Stomach smooth muscle (tissue), 2 donors: ENCODE measurements at regions not wholly inside any gene's neighbourhood (a gene's known extent, or its start where the extent isn't known, plus 50 kb on each side); places are given as distances from the start of the nearest gene placed in this dataset.
A peak's percentile ranks its signal among the peaks of the same experiment; 100 is the strongest.

Experiments
- H3K27ac ChIP-seq: one replicate; pipeline ENCODE4 v1.7.0; 2013; ENCODE audit warnings: mild to moderate bottlenecking, low read length, inconsistent platforms
- H3K27me3 ChIP-seq, 2 donors: one replicate each; pipeline ENCODE4 v1.7.0; 2013; ENCODE audit warnings: low read length in 2 of 2; ENCODE audit not compliant: insufficient read depth in 2 of 2, control insufficient read depth in 1 of 2
- H3K36me3 ChIP-seq, 2 donors: one replicate each; pipeline ENCODE4 v1.7.0; 2013; ENCODE audit warnings: low read length in 2 of 2; ENCODE audit not compliant: control insufficient read depth in 2 of 2, insufficient read depth in 2 of 2
- H3K4me1 ChIP-seq: one replicate; pipeline ENCODE4 v1.7.0; 2013; ENCODE audit warnings: low read length; ENCODE audit not compliant: control insufficient read depth, insufficient read depth
- H3K4me3 ChIP-seq, 2 donors: one replicate each; pipeline ENCODE4 v1.7.0; 2013; ENCODE audit warnings: low read length in 2 of 2
- H3K9ac ChIP-seq, 2 donors: one replicate each; pipeline ENCODE4 v1.7.0; 2013; ENCODE audit warnings: low read length in 2 of 2, mild to moderate bottlenecking in 1 of 2
- H3K9me3 ChIP-seq, 2 donors: one replicate each; pipeline ENCODE4 v1.7.0; 2013; ENCODE audit warnings: low read length in 2 of 2; ENCODE audit not compliant: control insufficient read depth in 2 of 2
- donor health status: healthy.
- donor health status: Pancreatic carcinoma.

DNA sequence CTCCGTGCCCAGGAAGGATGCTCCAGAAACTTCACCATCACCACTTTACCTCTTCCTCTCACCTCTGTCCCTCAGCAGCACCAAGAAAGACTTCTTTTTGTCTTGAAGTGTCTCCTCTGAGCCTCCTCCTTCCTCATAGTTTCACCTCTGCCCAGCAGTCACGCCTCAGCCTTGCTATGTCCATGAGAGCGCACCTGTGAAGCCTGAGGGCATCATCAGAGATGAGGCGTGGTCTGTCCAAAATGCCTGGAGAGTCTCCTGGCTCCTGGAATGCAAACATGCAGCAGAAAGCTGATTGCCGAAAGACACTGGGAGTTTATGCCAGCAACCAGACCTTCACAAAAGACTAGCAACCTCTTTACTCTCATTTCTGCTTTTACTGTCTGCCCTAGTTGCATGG lies 336.6 kb downstream of the TEX29 start:
- Histone ChIP-seq H3K9me3 (no peaks in the 10 kb centered on the region), H3K36me3 (no peaks in the 10 kb centered on the region), H3K4me1 (no peaks in the 10 kb centered on the region), H3K27me3 (peaks cover 4 to 8% of the 10 kb centered on the region in 2 donors), H3K9ac (no peak overlapping the region), H3K27ac (no peak overlapping the region), H3K4me3 (no peak overlapping the region)

DNA sequence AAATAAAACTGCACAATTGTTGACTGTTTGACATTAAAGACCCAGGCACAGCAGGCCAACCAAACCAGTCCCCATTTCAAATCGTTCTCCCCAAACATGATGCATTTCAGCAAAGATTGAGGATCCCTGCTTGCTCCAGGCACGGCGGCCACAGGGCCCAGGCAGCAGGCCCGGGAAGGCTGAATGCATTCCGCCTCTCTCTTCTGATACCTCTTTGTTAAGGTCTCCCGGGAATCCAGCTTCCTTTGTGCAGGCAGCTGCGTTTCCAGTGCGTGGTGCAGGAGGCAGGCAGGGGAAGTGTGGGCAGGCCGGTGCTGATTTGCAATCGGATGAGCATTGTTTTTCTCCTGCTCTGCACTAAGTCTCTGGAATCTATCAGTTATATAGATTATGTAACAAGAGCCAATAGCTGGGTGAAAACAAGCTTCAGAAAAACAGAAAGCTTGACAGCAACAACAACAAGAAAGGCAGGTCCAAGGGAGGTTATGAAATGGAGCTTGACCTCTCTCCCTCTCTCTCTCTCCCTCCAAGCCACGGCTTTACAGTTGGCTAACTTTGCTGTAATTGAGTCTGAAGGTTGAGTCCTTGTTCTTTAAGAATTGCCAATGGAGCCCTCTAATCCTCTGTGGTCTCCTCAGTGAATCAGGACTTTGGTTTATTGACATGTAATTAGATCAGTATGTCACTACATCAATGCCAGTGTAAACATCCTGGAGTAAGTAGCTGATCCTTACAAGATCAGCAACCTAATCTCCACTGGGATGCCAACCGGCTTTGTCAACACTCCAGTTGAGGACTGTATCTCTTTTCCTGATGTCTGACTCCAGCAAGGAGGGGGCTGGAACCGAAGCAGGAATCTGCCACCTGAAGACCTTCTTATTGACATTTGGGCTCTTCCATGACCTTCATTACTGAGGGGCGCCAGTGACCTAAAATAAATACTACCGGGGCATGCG lies 338.0 kb downstream of the TEX29 start:
- no peaks in the 10 kb centered on the region for H3K36me3 ChIP-seq
- no peak overlapping the region for H3K27ac ChIP-seq
- H3K4me3 ChIP-seq = no peak overlapping the region
- H3K27me3 ChIP-seq = peaks cover 0 to 6% of the 10 kb centered on the region in 2 donors
- no peaks in the 10 kb centered on the region for H3K9me3 ChIP-seq
- no peaks in the 10 kb centered on the region for H3K4me1 ChIP-seq
- no peak overlapping the region for H3K9ac ChIP-seq

DNA sequence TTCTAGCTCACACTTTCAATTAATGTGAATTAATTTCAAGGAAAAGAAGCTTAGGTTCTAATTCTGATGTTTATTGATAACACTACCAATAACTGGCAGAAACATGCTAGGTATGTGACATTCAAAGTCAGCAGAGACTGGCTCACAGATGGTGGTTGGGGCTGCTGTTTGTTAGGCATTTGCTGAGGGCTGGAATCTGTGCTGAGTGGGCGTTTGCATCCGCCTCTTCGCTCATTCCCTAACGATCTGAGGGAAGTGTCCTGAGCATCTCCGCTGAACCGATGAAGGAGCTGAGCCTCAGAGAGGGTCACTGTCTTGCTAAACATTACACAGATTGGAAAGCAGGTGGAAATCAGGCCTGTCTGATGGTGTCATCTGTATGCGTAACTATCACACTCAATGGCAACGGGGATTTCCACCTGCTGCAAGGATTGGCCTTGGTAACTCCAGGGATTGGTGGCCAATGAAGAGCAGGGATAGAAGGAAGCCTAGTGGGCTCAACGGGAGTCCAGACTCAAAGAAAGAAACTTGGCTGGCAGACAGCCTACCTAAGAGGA lies 338.9 kb downstream of the TEX29 start:
- H3K9me3 ChIP-seq = no peaks in the 10 kb centered on the region
- H3K27me3 ChIP-seq = peaks cover 0 to 6% of the 10 kb centered on the region in 2 donors
- no peaks in the 10 kb centered on the region for H3K36me3 ChIP-seq
- H3K4me1 ChIP-seq = peaks cover 3% of the 10 kb centered on the region
- no peak overlapping the region for H3K4me3 ChIP-seq
- H3K27ac ChIP-seq = no peak overlapping the region
- no peak overlapping the region for H3K9ac ChIP-seq

DNA sequence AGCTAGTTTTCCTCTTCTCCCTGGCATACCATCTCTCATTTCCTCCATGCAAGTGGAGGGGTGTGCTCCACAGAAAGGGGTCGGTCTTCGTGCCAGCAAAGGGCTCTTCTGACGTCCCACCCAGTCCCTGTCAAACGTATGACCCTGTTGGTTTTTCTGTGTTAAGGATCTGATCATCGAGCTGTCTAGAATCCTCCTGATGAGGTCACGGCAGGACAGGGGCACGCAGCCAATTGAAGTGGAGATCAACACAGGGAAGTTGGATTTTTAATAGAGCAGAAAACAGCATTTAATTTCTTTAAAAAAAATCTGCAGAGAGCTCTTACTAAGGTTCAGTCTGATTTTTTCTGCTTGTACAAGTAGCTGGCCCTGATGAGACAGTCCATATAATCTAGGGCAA lies 339.4 kb downstream of the TEX29 start:
- Histone ChIP-seq H3K4me3 (no peak overlapping the region), H3K9me3 (no peaks in the 10 kb centered on the region), H3K9ac (no peak overlapping the region), H3K36me3 (no peaks in the 10 kb centered on the region), H3K27ac (no peak overlapping the region), H3K4me1 (peaks cover 4% of the 10 kb centered on the region), H3K27me3 (peaks cover 0 to 6% of the 10 kb centered on the region in 2 donors)

GRCh38 chr13:111661052-111661451 lies 340.6 kb downstream of the TEX29 start:
- Histone ChIP-seq H3K27me3 (peaks cover 0 to 6% of the 10 kb centered on the region in 2 donors), H3K4me3 (no peak overlapping the region), H3K9ac (no peak overlapping the region), H3K9me3 (no peaks in the 10 kb centered on the region), H3K4me1 (peaks cover 4% of the 10 kb centered on the region), H3K36me3 (no peaks in the 10 kb centered on the region), H3K27ac (no peak overlapping the region)

DNA sequence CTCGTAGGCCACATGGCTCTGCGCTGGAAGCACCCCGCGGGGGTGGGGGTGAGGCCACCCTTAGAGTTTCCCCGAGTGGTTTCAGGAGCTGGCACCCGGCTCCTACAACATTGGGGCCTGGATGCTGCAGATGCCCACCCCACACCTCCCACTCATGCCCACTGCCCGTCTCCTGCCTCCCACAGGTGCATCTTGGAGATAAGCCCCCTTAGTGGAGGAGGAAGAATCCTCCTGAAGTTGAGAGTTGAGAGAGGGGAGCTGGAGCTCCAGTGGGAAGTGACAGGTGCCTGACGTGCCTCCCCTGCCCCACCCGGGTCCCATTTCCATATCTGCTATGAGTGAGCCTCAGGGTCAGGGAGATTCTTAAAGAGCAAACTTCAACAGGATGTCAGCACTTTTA lies 341.3 kb downstream of the TEX29 start:
- H3K4me1 ChIP-seq = peaks cover 4% of the 10 kb centered on the region
- no peaks in the 10 kb centered on the region for H3K36me3 ChIP-seq
- H3K4me3 ChIP-seq = no peak overlapping the region
- no peaks in the 10 kb centered on the region for H3K9me3 ChIP-seq
- no peak overlapping the region for H3K27ac ChIP-seq
- no peak overlapping the region for H3K9ac ChIP-seq
- H3K27me3 ChIP-seq = peaks cover 0 to 6% of the 10 kb centered on the region in 2 donors

GRCh38 chr13:111662451-111662850 lies 342.0 kb downstream of the TEX29 start:
- Histone ChIP-seq H3K36me3 (no peaks in the 10 kb centered on the region), H3K27me3 (peaks cover 0 to 6% of the 10 kb centered on the region in 2 donors), H3K9me3 (no peaks in the 10 kb centered on the region), H3K27ac (no peak overlapping the region), H3K4me1 (peaks cover 4% of the 10 kb centered on the region), H3K9ac (no peak overlapping the region), H3K4me3 (no peak overlapping the region)

GRCh38 chr13:111662895-111663294 lies 342.5 kb downstream of the TEX29 start:
- no peaks in the 10 kb centered on the region for H3K9me3 ChIP-seq
- no peak overlapping the region for H3K9ac ChIP-seq
- H3K27me3 ChIP-seq = peaks cover 0 to 6% of the 10 kb centered on the region in 2 donors
- H3K27ac ChIP-seq = peak overlapping the region; percentile 24
- no peak overlapping the region for H3K4me3 ChIP-seq
- H3K36me3 ChIP-seq = no peaks in the 10 kb centered on the region
- H3K4me1 ChIP-seq = peaks cover 4% of the 10 kb centered on the region

- Histone ChIP-seq H3K9me3 (no peaks in the 10 kb centered on the region), H3K9ac (no peak overlapping the region), H3K36me3 (no peaks in the 10 kb centered on the region), H3K4me3 (no peak overlapping the region), H3K4me1 (peaks cover 4% of the 10 kb centered on the region), H3K27ac (peak overlapping the region; percentile 24), H3K27me3 (peaks cover 0 to 6% of the 10 kb centered on the region in 2 donors)
Observed at GRCh38 chr13:111663505-111663904, 343.1 kb downstream of the TEX29 start.

- H3K27ac ChIP-seq = no peak overlapping the region
- H3K9ac ChIP-seq = no peak overlapping the region
- H3K4me1 ChIP-seq = peaks cover 4% of the 10 kb centered on the region
- H3K9me3 ChIP-seq = no peaks in the 10 kb centered on the region
- H3K36me3 ChIP-seq = no peaks in the 10 kb centered on the region
- no peak overlapping the region for H3K4me3 ChIP-seq
- peaks cover 0 to 6% of the 10 kb centered on the region in 2 donors for H3K27me3 ChIP-seq
Observed at GRCh38 chr13:111663953-111664421, 343.5 kb downstream of the TEX29 start.

DNA sequence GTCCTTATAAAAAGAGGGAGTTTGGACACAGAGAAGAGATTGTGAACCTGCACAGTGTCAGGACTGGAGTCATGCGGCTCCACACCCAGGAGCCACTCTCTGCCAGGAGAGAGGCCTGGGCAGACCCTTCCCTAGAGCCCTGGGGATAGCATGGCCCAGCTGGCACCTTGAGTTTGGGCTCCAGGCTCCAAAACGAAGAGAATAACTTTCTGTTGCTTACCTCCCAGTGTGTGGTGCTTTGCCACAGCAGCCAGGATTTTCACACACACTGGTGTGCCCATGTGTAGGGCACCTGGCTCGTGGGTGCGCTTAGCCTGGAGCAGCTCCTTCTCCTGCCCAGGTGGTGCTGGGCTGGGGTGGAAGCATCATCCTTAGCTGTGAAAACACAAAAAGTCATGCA lies 344.3 kb downstream of the TEX29 start:
- no peak overlapping the region for H3K4me3 ChIP-seq
- H3K27ac ChIP-seq = no peak overlapping the region
- H3K9me3 ChIP-seq = no peaks in the 10 kb centered on the region
- H3K4me1 ChIP-seq = peaks cover 4% of the 10 kb centered on the region
- H3K36me3 ChIP-seq = no peaks in the 10 kb centered on the region
- no peak overlapping the region for H3K9ac ChIP-seq
- H3K27me3 ChIP-seq = peaks cover 0 to 6% of the 10 kb centered on the region in 2 donors
